AML-193 (cell line): ENCODE measurements at regions not wholly inside any gene's neighbourhood (a gene's known extent, or its start where the extent isn't known, plus 50 kb on each side); places are given as distances from the start of the nearest gene placed in this dataset.

ENCODE experiments used
- DNase-seq, 2 experiments: peaks; one replicate each; lab custom pipeline; 2025; lab: John Stamatoyannopoulos, UW

GRCh38 chr14:40903709-40904108 lies 703.0 kb upstream of the LRFN5 start:
- DNase-seq = no peak

- DNase-seq = no peak
Observed at GRCh38 chr14:40899435-40899834, 707.2 kb upstream of the LRFN5 start.

GRCh38 chr14:40894846-40895245 lies 711.8 kb upstream of the LRFN5 start:
- no peak for DNase-seq

DNA sequence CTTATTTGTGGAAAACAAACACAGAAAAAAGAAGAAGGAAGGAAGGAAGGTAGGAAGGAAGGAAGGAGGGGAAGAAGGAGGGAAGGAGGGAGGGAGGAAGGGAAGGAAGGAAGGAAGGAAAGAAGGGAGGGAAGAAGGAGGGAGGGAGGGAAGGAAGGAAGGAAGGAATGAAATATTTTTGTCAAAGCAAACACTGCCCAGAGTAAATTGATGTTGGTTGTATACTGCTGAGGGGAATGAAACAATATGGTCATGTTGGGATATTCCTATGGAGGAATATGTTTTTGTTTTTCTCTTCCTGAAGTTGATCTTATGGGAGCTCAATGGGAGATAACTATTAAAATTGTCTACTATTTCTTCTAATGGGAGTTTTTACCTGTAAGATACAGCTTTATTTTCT lies 717.5 kb upstream of the LRFN5 start:
- DNase-seq = no peak

GRCh38 chr14:40887912-40888311 lies 718.8 kb upstream of the LRFN5 start:
- DNase-seq = no peak

DNA sequence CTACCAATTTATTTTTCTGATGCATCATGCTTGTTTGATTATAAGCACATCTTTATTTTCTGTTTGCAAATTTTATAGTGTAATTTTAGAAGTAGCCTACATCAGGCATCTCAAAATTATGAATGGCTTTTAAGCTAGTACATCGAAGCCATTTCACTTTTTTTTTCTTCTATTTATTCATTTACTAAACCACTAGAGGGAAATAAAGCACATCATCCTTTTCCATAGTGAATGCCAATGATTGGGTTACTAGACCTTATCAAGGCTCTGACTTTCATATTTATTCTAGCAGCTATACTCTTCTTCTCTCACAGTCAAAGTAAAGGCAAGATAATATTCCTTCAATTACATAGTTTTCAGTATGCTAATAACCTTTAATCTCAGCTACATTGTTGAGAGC lies 736.4 kb upstream of the LRFN5 start:
- no peak for DNase-seq

GRCh38 chr14:40859055-40859454 lies 747.6 kb upstream of the LRFN5 start:
- no peak for DNase-seq

GRCh38 chr14:40855343-40855742 lies 751.3 kb upstream of the LRFN5 start:
- DNase-seq = no peak

- DNase-seq = no peak
Observed at GRCh38 chr14:40850191-40850590, 756.5 kb upstream of the LRFN5 start.

GRCh38 chr14:40847480-40847879 lies 759.2 kb upstream of the LRFN5 start:
- no peak for DNase-seq

- DNase-seq = no peak
Observed at GRCh38 chr14:40842816-40843215, 763.9 kb upstream of the LRFN5 start.

DNA sequence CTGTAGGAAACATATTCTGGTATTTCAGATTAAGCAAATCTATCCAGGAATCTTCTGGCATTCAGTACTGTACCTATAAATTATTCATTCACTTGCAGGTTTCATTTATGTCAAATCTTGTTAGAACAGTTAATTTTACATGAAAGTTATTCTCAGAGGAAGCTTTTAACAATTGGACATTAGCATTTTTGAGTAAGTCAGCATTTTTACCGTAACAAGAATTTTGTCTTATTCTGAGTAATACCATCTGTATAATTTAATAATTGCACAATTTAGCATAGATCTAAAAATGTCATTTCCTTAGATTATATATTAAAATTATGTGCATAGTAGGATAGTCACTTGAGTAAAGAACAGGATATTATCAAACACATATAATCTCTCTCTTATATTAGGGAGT lies 764.8 kb upstream of the LRFN5 start:
- no peak for DNase-seq

DNA sequence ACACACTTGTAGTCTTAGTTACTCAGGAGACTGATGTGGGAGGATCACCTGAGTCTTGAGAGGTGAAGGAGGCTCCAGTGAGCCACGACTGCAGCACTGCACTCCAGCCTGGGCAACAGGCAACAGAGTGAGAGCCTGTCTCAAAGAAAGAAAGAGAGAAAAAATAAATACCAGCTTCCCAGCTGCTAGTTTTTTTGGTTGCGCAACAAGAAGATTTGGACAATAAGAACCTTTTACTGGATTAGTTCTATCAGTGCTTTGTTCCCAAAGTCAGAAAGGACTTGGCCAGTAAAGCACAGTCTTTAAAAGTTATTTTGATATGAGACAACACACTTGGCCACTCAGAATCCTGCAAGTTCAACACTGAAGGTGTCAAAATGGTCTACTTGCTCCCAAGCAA lies 768.1 kb upstream of the LRFN5 start:
- no peak for DNase-seq

GRCh38 chr14:40806471-40806870 lies 800.2 kb upstream of the LRFN5 start:
- DNase-seq = no peak

DNA sequence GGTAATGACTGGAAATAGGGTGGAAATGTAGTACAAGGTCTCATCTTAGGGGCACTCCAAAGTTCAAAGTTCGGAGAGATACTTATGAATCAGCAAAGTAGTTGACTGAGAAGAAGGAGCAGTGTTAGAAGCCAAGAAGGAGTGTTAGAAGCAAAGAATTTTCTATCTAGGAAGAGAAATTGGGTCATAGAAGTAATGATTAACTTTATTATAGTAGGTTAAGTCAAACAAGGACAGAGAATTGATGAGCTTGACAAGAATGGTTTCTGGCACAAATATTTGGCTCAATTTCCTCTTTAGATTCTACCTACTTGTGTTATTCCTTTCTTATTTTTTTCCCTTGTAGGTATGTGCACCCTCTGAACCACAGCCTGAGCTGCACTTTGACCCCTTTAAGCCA lies 810.5 kb upstream of the LRFN5 start:
- no peak for DNase-seq

- DNase-seq = no peak
Observed at GRCh38 chr14:40784860-40785259, 821.8 kb upstream of the LRFN5 start.

- no peak for DNase-seq
Observed at GRCh38 chr14:40762685-40763084, 844.0 kb upstream of the LRFN5 start.

DNA sequence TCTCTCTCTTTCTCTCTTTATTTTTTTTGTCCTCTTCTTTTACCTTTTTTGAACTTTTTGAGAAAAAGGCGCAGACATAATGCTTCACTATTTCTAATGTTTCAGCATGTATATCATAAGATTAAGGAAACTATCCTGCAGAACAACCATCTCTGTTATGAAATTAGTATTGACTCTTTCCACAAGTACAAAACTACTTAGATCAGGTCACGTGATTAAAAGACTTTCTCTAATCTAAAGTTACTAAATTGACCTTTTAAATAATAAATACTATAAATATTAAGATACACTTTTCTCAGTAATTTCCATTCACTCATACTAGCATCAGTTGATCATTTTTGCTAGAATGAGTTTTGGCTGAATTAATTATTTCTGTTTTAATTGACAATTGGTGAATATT lies 844.5 kb upstream of the LRFN5 start:
- no peak for DNase-seq

GRCh38 chr14:40760704-40761103 lies 846.0 kb upstream of the LRFN5 start:
- DNase-seq = no peak

GRCh38 chr14:40758076-40758475 lies 848.6 kb upstream of the LRFN5 start:
- DNase-seq = no peak

GRCh38 chr14:40757376-40757950 lies 849.2 kb upstream of the LRFN5 start:
- no peak for DNase-seq

- DNase-seq = no peak
Observed at GRCh38 chr14:40733206-40733605, 873.5 kb upstream of the LRFN5 start.

- DNase-seq = no peak
Observed at GRCh38 chr14:40727107-40727506, 879.6 kb upstream of the LRFN5 start.

DNA sequence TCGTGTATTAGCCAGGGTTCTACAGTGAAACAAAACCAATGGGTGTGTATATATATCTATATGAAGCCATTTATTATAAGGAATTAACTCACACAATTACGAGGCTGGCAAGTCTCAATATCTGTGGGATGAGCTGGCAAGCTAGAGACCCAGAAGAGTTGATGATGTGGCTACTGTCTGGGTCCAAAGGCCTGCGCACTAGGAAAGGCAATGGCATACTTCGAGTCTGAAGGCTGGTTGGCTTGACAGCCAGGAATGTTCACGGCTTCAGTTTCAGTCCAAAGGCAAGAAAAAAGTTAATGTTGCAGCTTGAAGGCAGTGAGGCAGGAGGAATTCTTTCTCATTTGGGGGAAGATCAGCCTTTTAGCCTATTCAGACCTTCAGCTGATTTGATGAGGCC lies 893.3 kb upstream of the LRFN5 start:
- DNase-seq = no peak

DNA sequence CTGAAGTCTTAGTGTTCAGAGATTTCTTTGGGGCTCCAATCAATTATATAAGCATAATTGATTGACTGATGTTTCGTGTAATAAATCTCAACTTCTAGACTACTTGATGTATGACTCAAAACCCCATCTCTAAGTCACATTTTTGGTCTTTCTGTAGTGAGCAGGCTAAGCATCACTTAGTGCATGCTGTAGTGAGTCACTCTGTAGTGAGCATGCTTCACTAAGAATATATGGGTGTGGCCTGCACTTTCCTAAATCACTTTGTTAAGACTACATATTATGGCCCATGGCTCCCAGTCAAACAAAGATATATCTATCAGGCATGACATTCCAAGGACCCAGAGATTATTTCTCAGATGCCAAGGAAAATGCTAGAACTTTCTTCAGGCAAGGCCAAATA lies 909.4 kb upstream of the LRFN5 start:
- no peak for DNase-seq
